OCI-LY7 (cell line): ENCODE measurements at regions not wholly inside any gene's neighbourhood (a gene's known extent, or its start where the extent isn't known, plus 50 kb on each side); places are given as distances from the start of the nearest gene placed in this dataset.

Source experiments
- EZH2phosphoT487 ChIP-seq: fragments of 200-600 bp; sonication (generic); IDR thresholded peaks from 2 replicates; pipeline ENCODE4 v1.6.1; 2018; ENCODE audit warnings: low read depth, borderline replicate concordance, mild to moderate bottlenecking, mixed run types, antibody characterized with exemption, low read length, moderate library complexity, mixed read lengths
- TF ChIP-seq, protein P1 (sequence below): fragments of 200-600 bp; sonication (generic); conservative IDR thresholded peaks from 2 replicates; pipeline ENCODE4 v1.5.1; 2014; ENCODE audit warnings: mild to moderate bottlenecking, antibody characterized with exemption, low read length, moderate library complexity, mixed read lengths

DNA sequence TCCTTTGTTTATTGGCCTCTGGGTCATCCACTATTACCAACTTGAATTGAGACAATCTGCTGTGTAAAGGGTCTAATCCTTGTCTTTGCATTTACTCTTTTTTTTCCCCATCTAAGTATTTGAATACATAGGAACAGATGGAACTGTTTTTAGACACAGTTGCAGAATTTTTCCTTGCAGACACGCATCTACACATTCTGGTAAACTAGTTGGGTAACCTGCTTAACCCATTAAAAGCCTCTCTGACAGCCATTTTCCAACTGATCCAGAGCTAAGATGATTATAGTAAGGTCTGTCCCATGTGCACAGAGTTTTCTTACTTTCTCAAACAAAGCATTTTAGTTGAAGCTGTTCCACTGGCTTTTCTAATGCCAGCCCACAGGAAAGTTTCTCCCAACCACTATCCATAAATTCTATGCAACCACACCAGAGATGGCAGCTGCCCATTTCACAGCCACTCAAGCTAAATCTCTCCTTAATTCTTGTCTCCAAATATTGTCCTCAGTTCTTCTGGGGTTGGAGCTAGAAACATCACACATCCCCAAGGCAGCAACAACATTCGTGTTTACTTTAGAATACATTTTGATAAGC lies 492.1 kb downstream of the MAFB start:
- TF ChIP-seq, protein P1, sequence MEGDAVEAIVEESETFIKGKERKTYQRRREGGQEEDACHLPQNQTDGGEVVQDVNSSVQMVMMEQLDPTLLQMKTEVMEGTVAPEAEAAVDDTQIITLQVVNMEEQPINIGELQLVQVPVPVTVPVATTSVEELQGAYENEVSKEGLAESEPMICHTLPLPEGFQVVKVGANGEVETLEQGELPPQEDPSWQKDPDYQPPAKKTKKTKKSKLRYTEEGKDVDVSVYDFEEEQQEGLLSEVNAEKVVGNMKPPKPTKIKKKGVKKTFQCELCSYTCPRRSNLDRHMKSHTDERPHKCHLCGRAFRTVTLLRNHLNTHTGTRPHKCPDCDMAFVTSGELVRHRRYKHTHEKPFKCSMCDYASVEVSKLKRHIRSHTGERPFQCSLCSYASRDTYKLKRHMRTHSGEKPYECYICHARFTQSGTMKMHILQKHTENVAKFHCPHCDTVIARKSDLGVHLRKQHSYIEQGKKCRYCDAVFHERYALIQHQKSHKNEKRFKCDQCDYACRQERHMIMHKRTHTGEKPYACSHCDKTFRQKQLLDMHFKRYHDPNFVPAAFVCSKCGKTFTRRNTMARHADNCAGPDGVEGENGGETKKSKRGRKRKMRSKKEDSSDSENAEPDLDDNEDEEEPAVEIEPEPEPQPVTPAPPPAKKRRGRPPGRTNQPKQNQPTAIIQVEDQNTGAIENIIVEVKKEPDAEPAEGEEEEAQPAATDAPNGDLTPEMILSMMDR = no peak
- no peak for TF ChIP-seq EZH2phosphoT487
